ENCODE measurements at regions not wholly inside any gene's neighbourhood (a gene's known extent, or its start where the extent isn't known, plus 50 kb on each side); places are given as distances from the start of the nearest gene placed in this dataset.

DNA sequence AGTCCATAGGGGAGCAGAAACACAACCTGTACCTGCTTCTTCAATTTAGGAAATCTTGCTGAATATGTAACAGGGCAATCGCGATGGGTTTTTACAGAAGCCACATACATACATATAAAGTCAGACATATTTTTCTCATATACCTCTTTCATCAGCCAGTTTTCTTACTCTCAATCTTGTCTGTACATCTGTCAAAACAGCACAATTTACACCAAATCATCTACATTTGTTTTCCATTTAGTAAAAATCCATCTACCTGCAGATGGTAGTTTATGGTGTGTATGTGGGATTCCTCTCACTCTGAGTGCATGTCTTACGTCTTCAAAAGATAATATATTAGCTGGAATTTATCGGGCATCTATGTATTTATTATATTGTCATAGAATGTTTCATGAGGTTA is 208.7 kb downstream of the ZPLD1 start:
- CTCF ChIA-PET: interaction anchor here (1.4 kb wide), 1 partner anchor 10 kb away, joined by 3 read pairs; no protein-coding TSS in a partner anchor

DNA sequence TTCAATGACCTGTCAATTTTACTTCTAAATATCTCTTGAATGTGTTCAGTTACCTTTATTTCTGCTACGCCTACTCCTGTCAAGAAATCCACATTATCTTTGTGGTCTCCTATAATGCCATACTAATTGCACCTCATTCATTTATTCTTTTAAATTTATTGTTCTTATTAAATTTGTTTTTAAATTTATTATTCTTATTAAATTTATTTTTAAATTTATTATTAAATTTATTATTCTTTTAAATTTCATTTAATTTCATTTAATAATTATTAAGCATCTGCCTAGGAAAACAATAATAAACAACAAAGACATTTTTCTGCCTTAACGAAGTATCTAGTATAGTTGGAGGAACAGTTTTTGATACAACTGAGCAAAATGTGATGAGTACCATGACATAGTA is 211.7 kb downstream of the ZPLD1 start:
- POLR2A ChIA-PET: no interaction called here
- CTCF ChIA-PET: interaction anchor here (1.6 kb wide), 1 partner anchor 417 kb away, joined by 4 read pairs; no protein-coding TSS in a partner anchor

More for the DNA sequence above, 208.7 kb downstream of the ZPLD1 start:
- DNase-seq (ENCODE audit: extremely low spot score): no peak
- TF ChIP-seq, protein P1, sequence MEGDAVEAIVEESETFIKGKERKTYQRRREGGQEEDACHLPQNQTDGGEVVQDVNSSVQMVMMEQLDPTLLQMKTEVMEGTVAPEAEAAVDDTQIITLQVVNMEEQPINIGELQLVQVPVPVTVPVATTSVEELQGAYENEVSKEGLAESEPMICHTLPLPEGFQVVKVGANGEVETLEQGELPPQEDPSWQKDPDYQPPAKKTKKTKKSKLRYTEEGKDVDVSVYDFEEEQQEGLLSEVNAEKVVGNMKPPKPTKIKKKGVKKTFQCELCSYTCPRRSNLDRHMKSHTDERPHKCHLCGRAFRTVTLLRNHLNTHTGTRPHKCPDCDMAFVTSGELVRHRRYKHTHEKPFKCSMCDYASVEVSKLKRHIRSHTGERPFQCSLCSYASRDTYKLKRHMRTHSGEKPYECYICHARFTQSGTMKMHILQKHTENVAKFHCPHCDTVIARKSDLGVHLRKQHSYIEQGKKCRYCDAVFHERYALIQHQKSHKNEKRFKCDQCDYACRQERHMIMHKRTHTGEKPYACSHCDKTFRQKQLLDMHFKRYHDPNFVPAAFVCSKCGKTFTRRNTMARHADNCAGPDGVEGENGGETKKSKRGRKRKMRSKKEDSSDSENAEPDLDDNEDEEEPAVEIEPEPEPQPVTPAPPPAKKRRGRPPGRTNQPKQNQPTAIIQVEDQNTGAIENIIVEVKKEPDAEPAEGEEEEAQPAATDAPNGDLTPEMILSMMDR (IDR thresholded peaks at IDR 0.05; ENCODE audit: control extremely low read depth, extremely low read depth, low read depth, missing control alignments): no peak
- POLR2A ChIA-PET: no interaction called here

DNA sequence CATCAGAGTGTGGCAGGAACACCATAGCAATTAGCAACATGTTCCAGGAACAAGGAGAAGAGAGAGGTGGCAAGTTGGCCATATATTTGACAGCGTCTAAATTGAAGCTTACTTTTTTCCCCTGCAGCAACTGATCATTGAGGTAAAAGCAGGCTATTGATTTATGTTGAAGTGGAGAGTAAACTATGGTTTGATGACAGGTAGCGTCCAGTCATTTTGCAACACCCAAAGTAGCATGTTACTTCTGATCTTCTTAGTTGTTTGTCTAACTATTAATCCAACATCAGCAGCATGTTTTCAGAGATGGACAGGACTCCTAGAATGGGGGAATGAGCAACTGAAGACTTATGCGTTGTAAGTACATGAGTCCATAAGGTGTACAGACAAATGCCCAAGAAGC is 225.8 kb downstream of the ZPLD1 start:
- ChIA-PET CTCF (interaction anchor here (1.1 to 6.7 kb wide), 2 partner anchors 12 to 17 kb away, joined by 3 to 39 read pairs; no protein-coding TSS in a partner anchor), POLR2A (no interaction called here)
- TF ChIP-seq, protein P1 (IDR thresholded peaks at IDR 0.05; ENCODE audit: control extremely low read depth, extremely low read depth, low read depth, missing control alignments): no peak

More for the DNA sequence above, 211.7 kb downstream of the ZPLD1 start:
- TF ChIP-seq, protein P1 (IDR thresholded peaks at IDR 0.05; ENCODE audit: control extremely low read depth, extremely low read depth, low read depth, missing control alignments): no peak
- DNase-seq (ENCODE audit: extremely low spot score): no peak

DNA sequence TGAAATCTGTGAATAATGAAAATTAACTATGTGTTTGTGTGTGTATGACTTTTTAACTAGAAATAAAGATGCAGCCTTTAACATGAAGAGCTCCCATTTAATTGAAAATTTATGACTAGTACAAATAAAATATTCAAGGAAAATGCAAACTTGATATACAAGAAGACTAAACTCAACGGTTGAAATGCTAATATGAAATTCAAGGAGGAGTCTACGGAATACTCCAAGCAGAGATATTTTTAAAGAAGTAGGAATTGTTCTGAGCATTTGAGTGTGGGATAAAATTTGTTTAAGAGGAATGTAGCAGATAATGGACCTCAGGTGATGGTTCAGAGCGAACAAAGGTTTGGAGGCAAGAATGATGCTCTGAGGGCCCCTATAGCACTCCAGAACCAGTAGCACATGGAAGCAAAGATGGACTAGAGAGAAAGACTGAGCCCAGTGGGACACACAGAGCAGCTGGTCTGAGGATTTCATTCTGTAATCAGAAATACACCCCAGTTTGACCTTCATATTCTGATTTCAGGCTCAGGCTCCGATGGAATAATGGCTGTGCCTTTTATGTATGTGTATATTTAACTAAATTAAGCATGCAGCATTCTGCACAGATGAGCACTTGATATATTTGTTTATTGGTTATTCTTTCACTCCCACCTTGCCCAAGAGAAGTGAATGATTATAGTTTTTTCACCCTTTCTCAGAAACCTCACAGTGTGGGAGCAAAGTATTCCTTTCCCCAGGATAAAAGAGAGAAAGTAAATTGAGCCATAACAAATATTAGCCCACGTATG is 227.1 kb downstream of the ZPLD1 start:
- ChIA-PET POLR2A (no interaction called here), CTCF (interaction anchor here (1.1 to 6.7 kb wide), 2 partner anchors 10 to 16 kb away, joined by 3 to 39 read pairs; no protein-coding TSS in a partner anchor)
- no peak for DNase-seq (ENCODE audit: extremely low spot score)
- TF ChIP-seq, protein P1 (IDR thresholded peaks at IDR 0.05; ENCODE audit: control extremely low read depth, extremely low read depth, low read depth, missing control alignments): no peak

More for the DNA sequence above, 225.8 kb downstream of the ZPLD1 start:
- no peak for DNase-seq (ENCODE audit: extremely low spot score)

DNA sequence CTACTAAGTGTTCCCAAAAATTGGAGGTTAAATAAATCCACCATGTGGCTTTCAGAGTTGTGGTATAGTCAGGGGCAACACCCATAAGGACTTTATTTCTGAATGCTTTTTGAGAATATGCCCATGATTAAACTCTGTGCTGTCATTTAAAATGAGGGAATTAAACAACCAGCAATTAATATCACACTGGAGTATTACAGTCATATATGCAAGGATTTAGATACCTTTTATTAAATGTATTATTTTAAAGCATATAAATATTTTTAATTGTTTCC is 227.6 kb downstream of the ZPLD1 start:
- CTCF ChIA-PET: interaction anchor here (6.7 kb wide), 1 partner anchor 10 kb away, joined by 39 read pairs; no protein-coding TSS in a partner anchor
- TF ChIP-seq, protein P1 (IDR thresholded peaks at IDR 0.05; ENCODE audit: control extremely low read depth, extremely low read depth, low read depth, missing control alignments): no peak
- POLR2A ChIA-PET: no interaction called here
- DNase-seq (ENCODE audit: extremely low spot score): no peak

DNA sequence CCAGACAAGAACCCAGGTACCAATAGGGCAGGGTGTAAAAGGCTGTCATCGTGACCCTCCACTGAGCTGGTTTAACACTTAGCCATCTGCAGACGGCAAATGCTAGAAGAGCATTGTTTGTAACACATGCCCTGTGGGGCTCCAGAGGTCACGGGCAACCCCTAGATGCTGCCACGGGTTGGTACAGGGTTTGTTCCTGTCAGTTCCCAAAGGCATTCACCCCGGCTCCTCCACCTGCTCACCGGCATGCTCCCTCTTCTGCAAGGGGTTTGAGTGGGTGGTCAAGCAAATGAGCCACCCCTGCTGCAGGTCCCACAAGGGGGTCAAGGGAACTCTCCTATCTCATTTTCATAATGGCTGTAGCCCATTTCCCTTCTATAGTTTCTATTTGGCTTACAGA is 229.3 kb downstream of the ZPLD1 start:
- CTCF ChIA-PET: interaction anchor here (4.0 kb wide), 1 partner anchor 10 kb away, joined by 26 read pairs; no protein-coding TSS in a partner anchor
- POLR2A ChIA-PET: no interaction called here
- no peak for DNase-seq (ENCODE audit: extremely low spot score)
- TF ChIP-seq, protein P1 (IDR thresholded peaks at IDR 0.05; ENCODE audit: control extremely low read depth, extremely low read depth, low read depth, missing control alignments): no peak

Measured in GM10248 (cell line).